Esophagus muscularis mucosa (tissue), 4 donors: ENCODE measurements at regions not wholly inside any gene's neighbourhood (a gene's known extent, or its start where the extent isn't known, plus 50 kb on each side); places are given as distances from the start of the nearest gene placed in this dataset.
"Not testable (repeated sequence)": the region's sequence is repeated elsewhere in the genome, so short reads cannot be mapped to it uniquely, and the experiment has no call there.

Experiments
- DNase-seq: peaks from one replicate; pipeline ENCODE4 v3.0.0-alpha.2; 2017; ENCODE audit errors: extremely low spot score
- H3K27ac ChIP-seq, 4 donors: fragments of 200-600 bp; sonication (generic); replicated peaks in 1 of 4; 1 replicate in 3 of 4; 2 replicates in 1 of 4; pipeline ENCODE4 v1.5.1; 2016 to 2019; ENCODE audit warnings: mild to moderate bottlenecking in 1 of 4
- H3K27me3 ChIP-seq, 4 donors: fragments of 200-600 bp; sonication (generic); one replicate each; pipeline versions ENCODE4 v1.5.1 to v1.6.0; 2016 to 2019
- H3K36me3 ChIP-seq, 4 donors: fragments of 200-600 bp; sonication (generic); one replicate each; pipeline ENCODE4 v1.5.1; 2016 to 2019
- H3K4me1 ChIP-seq, 4 donors: fragments of 200-600 bp; sonication (generic); one replicate each; pipeline ENCODE4 v1.5.1; 2016 to 2019
- H3K4me3 ChIP-seq, 4 donors: fragments of 200-600 bp; sonication (generic); 1 replicate in 2 of 4; 2 replicates in 2 of 4; pipeline ENCODE4 v1.5.1; 2016 to 2019; ENCODE audit warnings: mild to moderate bottlenecking in 4 of 4, moderate library complexity in 1 of 4
- H3K9me3 ChIP-seq, 4 donors: fragments of 200-600 bp; sonication (generic); 1 replicate in 3 of 4; 2 replicates in 1 of 4; pipeline ENCODE4 v1.5.1; 2016 to 2019
- whole genome bisulfite sequencing: methylation state at CpG from one replicate; pipeline ENCODE4 v1.1.5; 2018; 5-methylcytosine and 5-hydroxymethylcytosine counted together
- intact Hi-C: fragments of 100-400 bp; cut with DNase I; formaldehyde crosslinking; loops from one replicate; pipeline ENCODE4 v1.15.1; 2023

GRCh38 chr12:31162896-31163560 is 89.4 kb downstream of the DDX11 start:
- H3K36me3 ChIP-seq, H3K27ac ChIP-seq, intact Hi-C loops, H3K4me1 ChIP-seq, DNase-seq, H3K9me3 ChIP-seq, H3K27me3 ChIP-seq, H3K4me3 ChIP-seq: not testable (repeated sequence)
- 86% methylated on average over 6 of the region's 28 CpGs for WGBS

- H3K36me3 ChIP-seq, H3K27ac ChIP-seq, H3K27me3 ChIP-seq, H3K9me3 ChIP-seq, intact Hi-C loops, H3K4me3 ChIP-seq, DNase-seq, H3K4me1 ChIP-seq: not testable (repeated sequence)
- 62% methylated on average over 1 of the region's 1 CpG for WGBS
Measured at GRCh38 chr12:31174293-31174692, 100.6 kb downstream of the DDX11 start.

GRCh38 chr12:31177514-31177913 is 103.9 kb downstream of the DDX11 start:
- H3K36me3 ChIP-seq, DNase-seq, H3K9me3 ChIP-seq, H3K27me3 ChIP-seq, intact Hi-C loops, H3K27ac ChIP-seq, H3K4me3 ChIP-seq, H3K4me1 ChIP-seq: not testable (repeated sequence)
- WGBS = 77% methylated on average over 4 of the region's 4 CpGs

- H3K4me3 ChIP-seq, H3K27ac ChIP-seq, H3K36me3 ChIP-seq, H3K4me1 ChIP-seq, H3K9me3 ChIP-seq, DNase-seq, H3K27me3 ChIP-seq, intact Hi-C loops: not testable (repeated sequence)
- WGBS = 75% methylated on average over 4 of the region's 4 CpGs
Measured at GRCh38 chr12:31178875-31179274, 105.2 kb downstream of the DDX11 start.

GRCh38 chr12:31179627-31180237 is 106.1 kb downstream of the DDX11 start:
- DNase-seq, H3K9me3 ChIP-seq, H3K4me1 ChIP-seq, H3K27ac ChIP-seq, intact Hi-C loops, H3K36me3 ChIP-seq, H3K27me3 ChIP-seq, H3K4me3 ChIP-seq: not testable (repeated sequence)
- 90% methylated on average over 2 of the region's 2 CpGs for WGBS

GRCh38 chr12:31182571-31182970 is 108.9 kb downstream of the DDX11 start:
- H3K27me3 ChIP-seq, H3K4me1 ChIP-seq, H3K36me3 ChIP-seq, H3K4me3 ChIP-seq, H3K9me3 ChIP-seq, intact Hi-C loops, H3K27ac ChIP-seq, DNase-seq: not testable (repeated sequence)

- H3K9me3 ChIP-seq, H3K27ac ChIP-seq, H3K4me3 ChIP-seq, H3K36me3 ChIP-seq, H3K27me3 ChIP-seq, intact Hi-C loops, DNase-seq, H3K4me1 ChIP-seq: not testable (repeated sequence)
- 63% methylated on average over 1 of the region's 1 CpG for WGBS
Measured at GRCh38 chr12:31183107-31183506, 109.4 kb downstream of the DDX11 start.

- H3K36me3 ChIP-seq, H3K4me1 ChIP-seq, intact Hi-C loops, H3K4me3 ChIP-seq, DNase-seq, H3K27ac ChIP-seq, H3K27me3 ChIP-seq, H3K9me3 ChIP-seq: not testable (repeated sequence)
- 100% methylated on average over 1 of the region's 1 CpG for WGBS
Measured at GRCh38 chr12:31183899-31184298, 110.2 kb downstream of the DDX11 start.

GRCh38 chr12:31184667-31185066 is 111.0 kb downstream of the DDX11 start:
- intact Hi-C loops, H3K4me3 ChIP-seq, DNase-seq, H3K27me3 ChIP-seq, H3K36me3 ChIP-seq, H3K27ac ChIP-seq, H3K4me1 ChIP-seq, H3K9me3 ChIP-seq: not testable (repeated sequence)
- 92% methylated on average over 20 of the region's 20 CpGs for WGBS

- H3K36me3 ChIP-seq, intact Hi-C loops, H3K27me3 ChIP-seq, H3K4me3 ChIP-seq, H3K9me3 ChIP-seq, H3K4me1 ChIP-seq, DNase-seq, H3K27ac ChIP-seq: not testable (repeated sequence)
Measured at GRCh38 chr12:31192689-31193088, 119.0 kb downstream of the DDX11 start.

- intact Hi-C loops, H3K4me3 ChIP-seq, H3K27ac ChIP-seq, H3K9me3 ChIP-seq, H3K27me3 ChIP-seq, H3K36me3 ChIP-seq, H3K4me1 ChIP-seq, DNase-seq: not testable (repeated sequence)
- WGBS = 42% methylated on average over 1 of the region's 1 CpG
Measured at GRCh38 chr12:31195620-31196019, 122.0 kb downstream of the DDX11 start.

- 67% methylated on average over 4 of the region's 4 CpGs for WGBS
- not testable (repeated sequence) for H3K9me3 ChIP-seq
Measured at GRCh38 chr12:31199476-31199875, 125.8 kb downstream of the DDX11 start.

More at GRCh38 chr12:31199476-31199875, 125.8 kb downstream of the DDX11 start:
- H3K36me3 ChIP-seq, intact Hi-C loops, H3K4me3 ChIP-seq, H3K4me1 ChIP-seq, H3K27me3 ChIP-seq, DNase-seq, H3K27ac ChIP-seq: not testable (repeated sequence)
